ENCODE measurements at regions not wholly inside any gene's neighbourhood (a gene's known extent, or its start where the extent isn't known, plus 50 kb on each side); places are given as distances from the start of the nearest gene placed in this dataset.
"Not testable (repeated sequence)": the region's sequence is repeated elsewhere in the genome, so short reads cannot be mapped to it uniquely, and the experiment has no call there.

DNA sequence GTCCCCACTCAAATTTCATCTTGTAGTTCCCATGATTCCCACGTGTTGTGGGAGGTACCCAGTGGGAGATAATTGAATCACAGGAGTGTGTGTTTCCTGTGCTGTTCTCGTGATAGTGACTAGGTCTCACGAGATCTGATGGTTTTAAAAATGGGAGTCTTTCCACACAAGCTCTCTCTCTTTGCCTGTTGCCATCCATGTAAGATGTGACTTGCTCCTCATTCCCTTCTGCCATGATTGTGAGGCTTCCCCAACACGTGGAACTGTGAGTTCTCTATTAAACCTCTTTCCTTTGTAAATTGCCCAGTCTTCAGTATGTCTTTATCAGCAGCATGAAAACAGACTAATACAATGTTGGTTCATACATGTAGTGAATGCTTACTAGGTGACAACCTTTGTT lies 163.2 kb upstream of the PALMD start:
- peaks cover 5% of the 10 kb centered on the region for H3K27me3 Mint-ChIP-seq (ENCODE audit: low read depth)
- no peaks in the 10 kb centered on the region for H3K9me3 Mint-ChIP-seq
- DNase-seq (ENCODE audit: low spot score): no peak
- H3K4me1 Mint-ChIP-seq (ENCODE audit: low read depth): no peaks in the 10 kb centered on the region
- no peaks in the 10 kb centered on the region for H3K36me3 Mint-ChIP-seq (ENCODE audit: low read depth)
- intact Hi-C loops (cut with micrococcal nuclease): no loop called here
- no peak overlapping the region for H3K27ac Mint-ChIP-seq
- no peak overlapping the region for H3K4me3 Mint-ChIP-seq (ENCODE audit: low read depth)

DNA sequence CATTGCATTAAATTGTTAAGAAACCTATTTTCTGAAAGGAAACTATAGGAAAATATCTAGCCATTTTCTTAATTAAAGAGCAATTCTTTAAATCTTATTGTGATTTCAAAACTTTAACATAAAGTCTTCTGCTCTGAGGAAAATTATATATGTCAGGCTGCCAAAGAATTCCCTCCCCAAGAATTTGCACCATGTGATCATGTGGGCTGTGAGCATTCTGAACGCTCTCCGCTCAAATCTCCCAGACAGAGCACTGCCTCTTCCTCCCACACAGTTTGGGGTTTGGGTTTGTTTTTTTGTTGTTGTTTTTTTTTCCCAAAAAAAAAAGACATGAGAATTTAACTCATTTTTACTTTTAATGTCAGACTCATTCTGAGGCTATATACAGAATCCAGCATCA lies 155.9 kb upstream of the PALMD start:
- Mint-ChIP-seq H3K27me3 (ENCODE audit: low read depth) (peaks cover 8% of the 10 kb centered on the region), H3K4me1 (ENCODE audit: low read depth) (no peaks in the 10 kb centered on the region), H3K27ac (no peak overlapping the region), H3K9me3 (no peaks in the 10 kb centered on the region), H3K36me3 (ENCODE audit: low read depth) (no peaks in the 10 kb centered on the region), H3K4me3 (ENCODE audit: low read depth) (no peak overlapping the region)
- DNase-seq (ENCODE audit: low spot score): no peak
- intact Hi-C loops (cut with micrococcal nuclease): no loop called here

DNA sequence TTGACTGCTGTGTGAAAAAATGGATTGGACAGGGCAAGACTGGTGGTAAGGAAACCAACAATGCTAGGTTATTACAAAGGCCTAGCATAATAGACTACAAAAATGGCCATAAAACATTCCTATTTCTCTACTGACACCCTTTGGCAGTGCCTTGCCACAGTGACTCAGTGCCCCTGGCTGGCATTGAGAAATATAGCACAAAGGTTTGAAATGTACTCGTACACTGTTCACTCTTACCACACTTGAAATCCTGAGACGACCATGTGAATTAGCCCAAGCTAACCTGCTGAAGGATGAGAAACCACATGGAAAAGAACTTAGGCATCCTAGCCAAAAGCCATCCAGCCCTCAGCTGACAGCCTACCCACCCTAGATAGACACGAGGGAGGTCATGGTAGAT lies 149.8 kb upstream of the PALMD start:
- H3K9me3 Mint-ChIP-seq: no peaks in the 10 kb centered on the region
- intact Hi-C loops (cut with micrococcal nuclease): no loop called here

DNA sequence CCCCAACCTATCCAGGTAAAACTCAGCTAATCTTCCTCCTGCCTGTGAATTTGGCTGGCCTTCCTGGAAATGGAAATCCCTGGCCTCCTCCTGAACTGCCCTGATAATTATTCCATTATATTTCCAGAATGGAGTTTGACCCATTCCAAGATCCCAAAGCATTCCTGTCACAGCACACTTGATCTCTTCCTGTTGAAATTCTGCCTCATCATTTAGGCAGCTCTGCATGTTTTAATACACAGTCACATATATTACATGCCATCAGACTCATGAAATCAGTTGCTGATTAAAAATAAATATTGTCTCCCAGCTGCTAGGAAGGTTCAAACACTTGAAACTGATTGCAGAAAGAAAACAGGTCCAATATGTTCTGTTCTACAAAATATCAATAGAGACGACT lies 148.2 kb upstream of the PALMD start:
- H3K4me1 Mint-ChIP-seq (ENCODE audit: low read depth): no peaks in the 10 kb centered on the region
- no peak for DNase-seq (ENCODE audit: low spot score)
- no peaks in the 10 kb centered on the region for H3K9me3 Mint-ChIP-seq
- peaks cover 3% of the 10 kb centered on the region for H3K27me3 Mint-ChIP-seq (ENCODE audit: low read depth)
- intact Hi-C loops (cut with micrococcal nuclease): no loop called here
- no peak overlapping the region for H3K4me3 Mint-ChIP-seq (ENCODE audit: low read depth)
- no peaks in the 10 kb centered on the region for H3K36me3 Mint-ChIP-seq (ENCODE audit: low read depth)
- no peak overlapping the region for H3K27ac Mint-ChIP-seq

More for the DNA sequence above, 149.8 kb upstream of the PALMD start:
- Mint-ChIP-seq H3K4me3 (ENCODE audit: low read depth) (no peak overlapping the region), H3K4me1 (ENCODE audit: low read depth) (no peaks in the 10 kb centered on the region), H3K27ac (no peak overlapping the region), H3K27me3 (ENCODE audit: low read depth) (peaks cover 3% of the 10 kb centered on the region), H3K36me3 (ENCODE audit: low read depth) (no peaks in the 10 kb centered on the region)
- DNase-seq (ENCODE audit: low spot score): no peak

DNA sequence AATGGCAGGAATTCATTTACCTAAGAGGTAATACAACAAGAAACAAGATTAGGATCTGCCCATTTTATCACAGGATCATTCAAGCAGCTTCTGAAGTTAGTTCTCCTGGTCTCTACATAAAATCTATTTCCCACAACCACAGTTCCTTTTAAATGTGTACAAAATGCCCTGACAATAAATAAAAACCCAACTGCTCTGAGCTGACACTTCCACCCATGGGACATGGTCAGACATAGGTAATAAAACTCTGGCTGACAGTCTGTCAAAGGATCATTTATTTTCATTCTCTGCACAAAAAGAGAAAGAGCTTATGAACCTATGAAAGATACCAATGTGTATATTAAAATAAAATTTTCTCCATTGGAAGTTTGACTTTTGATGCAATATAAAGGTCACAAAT lies 145.4 kb upstream of the PALMD start:
- Mint-ChIP-seq H3K9me3 (no peaks in the 10 kb centered on the region), H3K27ac (no peak overlapping the region), H3K4me1 (ENCODE audit: low read depth) (no peaks in the 10 kb centered on the region), H3K36me3 (ENCODE audit: low read depth) (no peaks in the 10 kb centered on the region), H3K4me3 (ENCODE audit: low read depth) (no peak overlapping the region), H3K27me3 (ENCODE audit: low read depth) (peaks cover 3% of the 10 kb centered on the region)
- DNase-seq (ENCODE audit: low spot score): no peak
- intact Hi-C loops (cut with micrococcal nuclease): no loop called here

DNA sequence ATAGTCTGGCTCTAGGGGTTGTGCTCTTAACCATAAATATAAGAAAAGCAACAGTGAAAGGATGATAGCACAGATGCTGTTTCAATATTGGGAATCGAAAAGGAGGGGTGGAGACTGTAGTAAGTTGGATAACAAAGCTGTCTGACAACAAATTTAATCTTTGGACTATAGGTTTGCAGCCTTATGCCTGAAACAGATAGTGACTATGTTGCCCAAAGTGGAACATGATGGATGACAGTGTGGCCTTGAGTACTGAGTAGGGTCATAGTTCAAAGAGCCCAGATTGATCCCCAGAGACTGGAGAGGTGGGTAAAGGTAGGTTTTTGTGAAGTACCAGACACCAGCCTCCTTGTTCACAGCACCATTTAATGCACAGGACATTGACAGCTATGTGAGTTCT lies 144.0 kb upstream of the PALMD start:
- Mint-ChIP-seq H3K36me3 (ENCODE audit: low read depth) (no peaks in the 10 kb centered on the region), H3K9me3 (no peaks in the 10 kb centered on the region), H3K27me3 (ENCODE audit: low read depth) (no peaks in the 10 kb centered on the region), H3K4me3 (ENCODE audit: low read depth) (no peak overlapping the region), H3K27ac (no peak overlapping the region), H3K4me1 (ENCODE audit: low read depth) (no peaks in the 10 kb centered on the region)
- DNase-seq (ENCODE audit: low spot score): no peak
- intact Hi-C loops (cut with micrococcal nuclease): no loop called here

DNA sequence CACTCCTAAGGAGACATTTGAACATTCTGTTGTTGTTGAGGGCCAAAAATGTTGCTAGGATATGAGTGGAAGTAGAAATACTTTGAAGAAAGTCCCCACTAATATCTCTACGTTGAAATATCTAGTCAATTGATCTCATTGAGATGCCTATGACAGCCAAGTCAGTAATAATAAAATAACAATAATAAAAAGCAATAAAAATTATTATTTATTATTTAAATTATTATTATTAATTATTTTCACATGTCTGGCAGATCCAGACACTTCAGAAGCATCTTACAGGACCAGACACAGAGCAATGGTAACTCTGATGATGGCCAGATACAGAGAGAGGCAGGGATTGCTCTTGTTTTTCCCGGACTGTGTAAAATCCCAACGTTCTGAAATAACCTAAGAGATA lies 143.5 kb upstream of the PALMD start:
- no peak overlapping the region for H3K27ac Mint-ChIP-seq
- H3K4me3 Mint-ChIP-seq (ENCODE audit: low read depth): no peak overlapping the region
- no peak for DNase-seq (ENCODE audit: low spot score)
- H3K27me3 Mint-ChIP-seq (ENCODE audit: low read depth): no peaks in the 10 kb centered on the region
- H3K4me1 Mint-ChIP-seq (ENCODE audit: low read depth): no peaks in the 10 kb centered on the region
- H3K9me3 Mint-ChIP-seq: no peaks in the 10 kb centered on the region
- intact Hi-C loops (cut with micrococcal nuclease): no loop called here
- no peaks in the 10 kb centered on the region for H3K36me3 Mint-ChIP-seq (ENCODE audit: low read depth)

DNA sequence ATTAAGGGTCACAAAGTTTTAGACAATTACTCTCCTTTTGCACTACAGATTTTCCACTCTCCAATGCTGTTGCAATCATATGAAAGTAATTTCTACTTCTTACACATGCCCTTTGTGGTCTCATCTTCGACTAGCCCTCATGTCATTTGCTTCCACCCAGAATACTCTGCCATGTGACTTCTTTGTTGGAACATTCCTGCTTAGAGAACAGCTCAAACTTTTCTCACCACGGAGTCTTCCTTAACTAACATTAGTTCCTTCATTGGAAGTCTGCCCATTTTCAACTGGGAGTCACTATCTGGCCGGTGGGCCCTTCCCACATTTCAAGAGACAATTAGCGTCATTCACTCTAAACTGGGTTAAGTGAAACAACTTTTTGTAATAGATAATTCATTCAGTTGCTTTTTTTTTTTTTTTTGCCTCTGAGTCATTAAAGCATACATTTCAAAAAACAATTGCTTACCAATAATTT lies 142.6 kb upstream of the PALMD start:
- Mint-ChIP-seq H3K27ac (no peak overlapping the region), H3K36me3 (ENCODE audit: low read depth) (no peaks in the 10 kb centered on the region), H3K9me3 (no peaks in the 10 kb centered on the region), H3K4me3 (ENCODE audit: low read depth) (no peak overlapping the region), H3K27me3 (ENCODE audit: low read depth) (no peaks in the 10 kb centered on the region), H3K4me1 (ENCODE audit: low read depth) (no peaks in the 10 kb centered on the region)
- DNase-seq (ENCODE audit: low spot score): no peak
- intact Hi-C loops (cut with micrococcal nuclease): no loop called here

DNA sequence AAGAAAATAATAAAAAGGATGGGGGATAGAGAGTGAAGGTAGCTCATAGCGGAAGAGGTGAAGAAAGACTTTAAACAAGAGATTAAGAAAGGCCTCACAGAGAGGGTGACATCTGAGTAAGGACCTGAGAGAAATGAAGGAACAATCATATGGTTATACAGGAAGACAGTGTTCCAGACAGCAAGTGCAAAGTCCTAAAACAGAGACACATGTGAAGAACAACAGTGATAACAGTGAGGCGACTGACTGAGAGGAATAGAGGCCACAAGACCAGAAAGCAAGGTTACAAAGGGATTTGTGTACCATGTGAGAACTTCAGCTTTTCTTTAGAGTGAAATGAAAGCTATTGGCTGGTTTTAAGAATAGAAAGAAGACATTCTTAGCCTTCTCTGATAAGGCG lies 141.6 kb upstream of the PALMD start:
- intact Hi-C loops (cut with micrococcal nuclease): no loop called here
- Mint-ChIP-seq H3K36me3 (ENCODE audit: low read depth) (no peaks in the 10 kb centered on the region), H3K27ac (no peak overlapping the region), H3K4me3 (ENCODE audit: low read depth) (no peak overlapping the region), H3K27me3 (ENCODE audit: low read depth) (no peaks in the 10 kb centered on the region), H3K4me1 (ENCODE audit: low read depth) (no peaks in the 10 kb centered on the region), H3K9me3 (no peaks in the 10 kb centered on the region)
- no peak for DNase-seq (ENCODE audit: low spot score)

DNA sequence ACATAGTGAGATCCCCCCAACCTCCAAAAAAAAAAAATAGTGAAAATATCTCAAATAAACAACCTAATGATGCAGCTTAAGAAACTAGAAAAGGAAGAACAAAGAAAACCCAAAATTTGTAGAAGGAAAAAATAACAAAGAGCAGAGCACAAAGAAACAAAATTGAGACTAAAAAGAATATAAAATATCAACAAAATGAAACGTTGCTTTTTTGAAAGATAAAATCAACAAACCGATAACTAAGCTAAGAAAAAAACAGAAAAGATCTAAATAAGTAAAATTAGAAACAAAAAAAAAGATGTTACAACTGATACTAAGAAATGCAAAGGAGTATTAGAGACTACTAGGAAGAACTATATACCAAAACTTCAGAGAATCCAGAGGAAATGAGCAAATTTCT lies 139.3 kb upstream of the PALMD start:
- H3K36me3 Mint-ChIP-seq (ENCODE audit: low read depth): no peaks in the 10 kb centered on the region
- no peaks in the 10 kb centered on the region for H3K4me1 Mint-ChIP-seq (ENCODE audit: low read depth)
- H3K9me3 Mint-ChIP-seq: no peaks in the 10 kb centered on the region
- H3K27ac Mint-ChIP-seq: no peak overlapping the region
- H3K27me3 Mint-ChIP-seq (ENCODE audit: low read depth): no peaks in the 10 kb centered on the region
- no peak for DNase-seq (ENCODE audit: low spot score)
- intact Hi-C loops (cut with micrococcal nuclease): no loop called here
- no peak overlapping the region for H3K4me3 Mint-ChIP-seq (ENCODE audit: low read depth)

DNA sequence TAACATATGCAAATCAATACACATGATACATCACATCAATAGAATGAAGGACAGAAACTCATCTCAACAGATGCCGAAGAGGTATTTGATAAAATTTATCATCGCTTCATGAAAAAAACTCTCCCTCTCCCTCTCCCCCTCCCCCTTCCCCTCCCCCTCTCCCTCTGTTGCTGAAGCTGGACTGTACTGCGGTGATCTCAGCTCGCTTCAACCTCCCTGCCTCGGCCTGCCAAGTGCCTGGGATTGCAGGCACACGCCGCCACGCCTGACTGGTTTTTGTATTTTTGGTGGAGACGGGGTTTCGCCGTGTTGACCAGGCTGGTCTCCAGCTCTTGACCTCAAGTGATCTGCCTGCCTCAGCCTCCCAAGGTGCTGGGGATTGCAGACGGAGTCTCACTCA lies 138.5 kb upstream of the PALMD start:
- H3K4me3 Mint-ChIP-seq (ENCODE audit: low read depth); intact Hi-C loops (cut with micrococcal nuclease); H3K9me3 Mint-ChIP-seq: not testable (repeated sequence)

DNA sequence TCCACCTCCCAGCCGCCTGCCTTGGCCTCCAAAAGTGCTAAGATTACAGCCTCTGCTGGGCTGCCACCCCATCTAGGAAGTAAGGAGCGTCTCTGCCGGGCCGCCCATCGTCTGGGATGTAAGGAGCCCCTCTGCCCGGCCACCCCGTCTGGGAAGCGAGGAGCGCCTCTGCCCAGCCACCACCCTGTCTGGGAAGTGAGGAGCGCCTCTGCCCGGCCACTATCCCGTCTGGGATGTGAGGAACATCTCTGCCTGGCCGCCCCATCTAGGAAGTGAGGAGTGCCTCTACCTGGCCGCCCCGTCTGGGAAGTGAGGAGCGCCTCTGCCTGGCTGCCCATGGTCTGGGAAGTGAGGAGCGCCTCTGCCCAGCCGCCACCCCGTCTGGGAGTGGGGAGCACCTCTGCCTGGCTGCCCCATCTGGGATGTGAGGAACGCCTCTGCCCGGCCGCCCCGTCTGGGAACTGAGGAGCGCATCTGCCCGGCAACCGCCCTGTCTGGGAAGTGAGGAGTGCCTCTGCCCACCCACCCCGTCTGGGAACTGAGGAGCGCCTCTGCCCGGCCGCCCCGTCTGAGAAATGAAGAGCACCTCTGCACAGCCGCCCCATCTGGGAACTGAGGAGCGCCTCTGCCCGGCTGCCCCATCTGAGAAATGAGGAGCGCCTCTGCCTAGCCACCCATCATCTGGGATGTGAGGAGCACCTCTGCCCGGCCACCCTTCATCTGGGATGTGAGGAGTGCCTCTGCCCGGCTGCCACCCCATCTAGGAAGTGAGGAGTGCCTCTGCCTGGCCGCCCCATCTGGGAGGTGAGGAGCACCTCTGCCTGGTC lies 137.8 kb upstream of the PALMD start:
- no peaks in the 10 kb centered on the region for H3K4me1 Mint-ChIP-seq (ENCODE audit: low read depth)
- no peak overlapping the region for H3K27ac Mint-ChIP-seq
- no peaks in the 10 kb centered on the region for H3K27me3 Mint-ChIP-seq (ENCODE audit: low read depth)
- no peak overlapping the region for H3K4me3 Mint-ChIP-seq (ENCODE audit: low read depth)
- no peak for DNase-seq (ENCODE audit: low spot score)
- no peaks in the 10 kb centered on the region for H3K36me3 Mint-ChIP-seq (ENCODE audit: low read depth)
- no peaks in the 10 kb centered on the region for H3K9me3 Mint-ChIP-seq
- intact Hi-C loops (cut with micrococcal nuclease): no loop called here

More for the DNA sequence above, 138.5 kb upstream of the PALMD start:
- H3K27me3 Mint-ChIP-seq (ENCODE audit: low read depth); H3K36me3 Mint-ChIP-seq (ENCODE audit: low read depth); H3K27ac Mint-ChIP-seq; DNase-seq (ENCODE audit: low spot score); H3K4me1 Mint-ChIP-seq (ENCODE audit: low read depth): not testable (repeated sequence)

DNA sequence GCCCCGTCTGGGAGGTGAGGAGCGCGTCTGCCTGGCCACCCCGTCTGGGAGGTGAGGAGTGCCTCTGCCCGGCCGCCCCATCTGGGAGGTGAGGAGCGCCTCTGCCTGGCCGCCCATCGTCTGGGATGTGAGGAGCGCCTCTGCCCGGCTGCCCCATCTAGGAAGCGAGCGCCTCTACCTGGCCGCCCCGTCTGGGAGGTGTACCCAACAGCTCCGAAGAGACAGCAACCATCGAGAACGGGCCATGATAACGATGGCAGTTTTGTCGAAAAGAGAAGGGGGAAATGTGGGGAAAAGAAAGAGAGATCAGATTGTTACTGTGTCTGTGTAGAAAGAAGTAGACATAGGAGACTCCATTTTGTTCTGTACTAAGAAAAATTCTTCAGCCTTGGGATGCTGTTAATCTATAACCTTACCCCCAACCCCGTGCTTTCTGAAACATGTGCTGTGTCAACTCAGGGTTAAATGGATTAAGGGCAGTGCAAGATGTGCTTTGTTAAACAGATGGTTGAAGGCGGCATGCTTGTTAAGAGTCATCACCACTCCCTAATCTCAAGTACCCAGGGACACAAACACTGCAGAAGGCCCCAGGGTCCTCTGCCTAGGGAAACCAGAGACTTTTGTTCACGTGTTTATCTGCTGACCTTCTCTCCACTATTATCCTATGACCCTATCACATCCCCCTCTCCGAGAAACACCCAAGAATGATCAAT lies 137.0 kb upstream of the PALMD start:
- H3K27ac Mint-ChIP-seq; H3K4me3 Mint-ChIP-seq (ENCODE audit: low read depth); H3K36me3 Mint-ChIP-seq (ENCODE audit: low read depth); intact Hi-C loops (cut with micrococcal nuclease); H3K27me3 Mint-ChIP-seq (ENCODE audit: low read depth); H3K9me3 Mint-ChIP-seq; H3K4me1 Mint-ChIP-seq (ENCODE audit: low read depth); DNase-seq (ENCODE audit: low spot score): not testable (repeated sequence)
